ENCODE measurements at regions not wholly inside any gene's neighbourhood (a gene's known extent, or its start where the extent isn't known, plus 50 kb on each side); places are given as distances from the start of the nearest gene placed in this dataset.

DNA sequence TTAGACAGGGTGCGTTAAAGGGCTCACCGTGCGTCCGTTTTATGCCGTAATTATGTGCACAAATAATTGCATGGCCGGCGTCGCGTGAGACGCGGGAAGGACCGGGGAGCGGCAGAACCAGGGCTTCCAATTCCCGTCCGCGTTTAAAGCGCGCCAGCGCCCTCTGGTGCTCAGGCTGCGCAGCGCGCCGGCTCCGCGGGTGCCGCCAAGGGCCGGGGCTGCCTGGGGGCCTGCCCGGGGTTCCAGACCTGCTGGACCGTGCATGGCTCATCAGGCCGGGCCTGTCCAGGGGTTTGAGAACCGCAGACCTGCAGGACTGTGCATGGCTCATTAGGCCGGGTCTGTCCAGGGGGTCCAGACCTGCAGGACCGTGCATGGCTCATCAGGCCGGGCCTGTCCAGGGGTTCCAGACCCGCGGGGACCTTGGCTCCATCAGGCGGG is 369.0 kb downstream of the THBS2 start:
- intact Hi-C loops (cut with micrococcal nuclease): loop anchor here (10.0 kb wide), 1 partner anchor 510 kb away; no protein-coding TSS in a partner anchor
- ATAC-seq (peak; percentile 94), DNase-seq (peak; percentile 88)

DNA sequence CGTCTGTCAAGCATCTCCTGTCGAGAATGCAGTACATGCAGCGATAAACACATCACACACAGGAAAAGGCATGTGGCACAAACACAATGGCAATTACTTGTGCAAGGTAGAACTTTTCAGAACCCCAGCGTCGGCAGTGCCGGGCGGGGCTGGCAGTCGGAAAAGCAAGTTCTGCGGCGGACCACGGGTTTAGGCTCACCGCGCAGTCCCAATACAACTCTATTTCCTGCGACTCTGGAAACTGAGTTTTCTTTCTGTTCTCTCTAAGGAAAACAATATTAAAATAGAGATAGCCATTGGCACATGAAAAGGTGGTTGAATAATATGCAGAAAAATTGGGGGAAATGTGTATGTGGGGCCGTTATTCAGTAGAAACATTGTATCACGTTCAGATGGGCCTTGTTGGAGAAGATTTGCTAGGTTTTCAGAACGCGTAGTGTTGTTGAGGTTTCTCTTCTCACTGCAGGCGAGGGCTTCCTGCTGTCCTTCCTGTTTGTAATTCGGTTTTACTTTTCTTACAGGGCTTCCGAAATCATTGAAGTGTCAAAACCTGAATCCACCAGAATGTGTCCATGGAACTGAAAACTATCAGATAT is 369.5 kb downstream of the THBS2 start:
- intact Hi-C loops (cut with micrococcal nuclease): loop anchor here (10.0 kb wide), 1 partner anchor 509 kb away; no protein-coding TSS in a partner anchor
- DNase-seq: no peak
- ATAC-seq: peak; percentile 57

DNA sequence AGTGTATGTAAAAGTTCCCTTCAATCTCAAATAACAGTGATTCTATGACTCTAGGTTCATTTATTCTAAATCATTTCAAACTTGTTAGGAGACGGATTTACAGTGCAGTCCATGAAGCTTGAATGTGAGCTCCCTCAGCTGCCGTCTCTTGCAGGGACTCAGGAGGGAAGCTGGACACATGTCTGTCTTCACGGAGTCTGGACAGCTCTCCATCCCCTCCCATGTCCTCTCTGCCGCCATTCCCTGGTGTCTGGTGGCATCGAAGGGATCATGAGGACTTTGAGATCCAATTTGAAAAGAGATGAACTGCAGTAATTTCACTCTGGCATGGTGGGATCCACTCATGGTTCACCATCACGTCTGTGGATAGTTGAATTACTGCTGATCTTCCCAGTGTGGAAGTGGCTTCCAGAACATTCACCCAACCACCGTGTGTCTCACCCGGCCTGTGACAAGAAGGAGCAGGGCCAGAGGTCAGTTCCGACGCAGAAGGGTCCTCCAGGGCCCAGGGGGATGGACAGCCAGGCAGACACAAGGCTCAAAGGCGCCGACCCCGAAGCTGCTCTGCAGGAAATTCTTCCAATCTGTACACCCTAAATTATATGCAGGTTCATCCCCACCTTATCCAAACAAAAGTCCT is 370.1 kb downstream of the THBS2 start:
- ATAC-seq (no peak), DNase-seq (no peak)
- intact Hi-C loops (cut with micrococcal nuclease): loop anchor here (10.0 kb wide), 1 partner anchor 509 kb away; no protein-coding TSS in a partner anchor

DNA sequence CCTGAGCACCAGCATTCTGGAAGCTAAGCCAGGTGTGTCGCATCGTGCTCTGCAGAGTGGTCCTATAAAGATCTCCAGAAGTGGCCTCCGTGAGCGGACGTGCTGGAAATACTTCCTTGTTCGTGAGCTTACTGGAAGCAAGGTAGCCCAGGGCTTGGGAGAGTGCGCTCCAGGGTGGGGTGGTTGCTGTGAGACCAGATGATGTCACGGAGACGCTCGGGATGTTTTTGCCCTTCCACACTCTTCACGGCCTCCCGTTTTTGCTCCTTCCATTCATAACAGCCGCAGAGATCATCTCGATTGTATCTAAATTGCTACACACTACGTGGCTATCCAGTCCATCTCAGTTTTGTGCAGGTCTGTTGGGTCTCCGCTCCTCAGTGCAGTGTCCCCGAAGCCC is 373.4 kb downstream of the THBS2 start:
- DNase-seq (no peak), ATAC-seq (no peak)
- intact Hi-C loops (cut with micrococcal nuclease): loop anchor here (10.0 kb wide), 1 partner anchor 505 kb away; no protein-coding TSS in a partner anchor

DNA sequence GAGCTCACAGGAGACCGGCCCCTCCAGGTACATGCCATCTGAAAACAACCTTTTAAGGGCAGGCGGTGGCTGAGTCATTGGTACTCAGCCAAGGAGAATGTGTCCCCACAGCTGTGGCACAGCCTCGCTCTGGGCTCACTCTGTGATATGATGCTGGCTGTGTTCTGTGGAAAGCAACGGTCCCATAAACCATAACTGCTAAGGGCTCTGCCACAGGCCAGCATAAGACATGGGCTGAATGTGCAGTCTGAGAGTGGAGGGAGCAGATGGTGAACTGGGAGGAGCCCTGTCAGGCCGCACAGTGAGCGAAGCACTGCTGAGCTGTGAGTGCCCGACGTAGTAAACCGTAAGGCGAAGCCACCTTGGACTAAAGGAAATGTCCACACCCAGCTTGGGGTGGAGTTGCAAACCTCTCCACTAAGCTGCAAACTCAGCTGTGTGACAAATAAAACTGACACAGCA is 375.8 kb downstream of the THBS2 start:
- peak; percentile 66 for ATAC-seq
- no peak for DNase-seq
- intact Hi-C loops (cut with micrococcal nuclease): no loop called here

DNA sequence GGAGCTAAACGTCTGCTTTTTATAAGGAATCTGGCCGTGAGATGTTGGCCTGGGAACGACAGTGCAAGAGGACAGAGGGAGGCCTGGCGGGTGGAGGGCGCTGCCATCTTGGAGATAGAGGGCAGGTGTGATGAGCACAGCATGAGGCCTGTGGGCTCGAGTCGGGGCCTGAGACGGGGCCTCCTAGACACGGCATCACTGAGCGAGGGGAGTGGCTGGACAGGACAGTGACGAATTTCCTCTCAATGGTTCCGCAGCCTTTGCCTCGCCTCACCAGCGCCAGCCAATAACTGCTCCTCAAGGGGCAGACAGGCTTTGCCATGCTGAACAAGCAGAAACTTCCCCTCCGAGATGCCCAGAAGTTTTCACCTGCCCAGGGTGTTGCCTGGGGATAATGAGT is 376.7 kb downstream of the THBS2 start:
- ATAC-seq (no peak), DNase-seq (no peak)
- intact Hi-C loops (cut with micrococcal nuclease): no loop called here

DNA sequence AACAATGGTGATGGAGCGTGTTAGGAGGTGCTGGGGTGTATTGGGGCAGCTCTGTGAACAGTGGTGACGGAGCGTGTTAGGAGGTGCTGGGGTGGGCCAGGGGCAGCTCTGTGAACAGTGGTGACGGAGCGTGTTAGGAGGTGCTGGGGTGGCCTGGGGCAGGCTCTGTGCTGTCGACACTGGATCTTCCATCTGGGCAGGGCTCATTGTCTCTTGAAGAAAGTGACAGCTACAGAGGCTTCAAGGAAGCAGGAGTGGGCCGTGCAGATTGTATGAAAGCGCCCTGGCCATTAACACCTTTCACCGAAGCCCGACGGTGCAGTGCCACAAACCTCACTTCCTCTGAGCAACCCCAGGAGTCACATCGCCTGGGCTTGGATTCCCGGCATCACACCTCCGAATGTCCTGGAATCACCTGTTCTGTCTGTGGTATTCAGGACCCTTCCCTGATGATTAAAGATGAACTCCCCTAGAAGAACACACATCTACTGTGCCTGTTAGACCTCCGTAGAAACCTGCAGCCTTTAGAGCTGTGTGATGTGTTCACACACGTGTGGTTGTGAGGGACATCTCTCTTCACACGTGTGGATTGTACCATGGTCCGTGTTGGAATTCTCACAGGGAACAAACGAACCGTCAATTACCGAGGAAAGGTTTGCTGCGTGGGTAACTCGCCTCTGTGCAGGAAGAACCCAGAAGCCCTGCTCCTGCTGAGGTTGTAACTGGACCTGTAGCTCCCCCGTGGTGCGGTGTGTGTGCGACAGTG is 377.7 kb downstream of the THBS2 start:
- DNase-seq: no peak
- intact Hi-C loops (cut with micrococcal nuclease): no loop called here
- ATAC-seq: no peak

DNA sequence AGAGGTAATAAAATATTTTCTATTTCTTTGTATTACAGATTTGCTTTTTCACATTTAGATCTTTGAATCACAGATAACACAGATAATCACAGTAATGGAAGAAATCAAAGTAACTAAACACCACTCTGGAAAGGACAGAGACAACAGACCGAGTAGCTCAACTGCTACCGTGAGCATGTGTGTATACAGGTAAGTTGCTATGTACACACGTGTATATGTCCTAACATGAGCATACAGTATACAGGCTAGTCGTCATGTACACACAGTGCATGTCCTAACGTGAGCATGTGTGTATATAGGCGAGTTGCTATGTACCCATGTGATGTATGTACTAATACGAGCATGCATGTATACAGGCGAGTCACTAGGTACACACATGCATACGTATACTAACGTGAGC is 379.0 kb downstream of the THBS2 start:
- ATAC-seq (no peak), DNase-seq (no peak)
- intact Hi-C loops (cut with micrococcal nuclease): no loop called here

DNA sequence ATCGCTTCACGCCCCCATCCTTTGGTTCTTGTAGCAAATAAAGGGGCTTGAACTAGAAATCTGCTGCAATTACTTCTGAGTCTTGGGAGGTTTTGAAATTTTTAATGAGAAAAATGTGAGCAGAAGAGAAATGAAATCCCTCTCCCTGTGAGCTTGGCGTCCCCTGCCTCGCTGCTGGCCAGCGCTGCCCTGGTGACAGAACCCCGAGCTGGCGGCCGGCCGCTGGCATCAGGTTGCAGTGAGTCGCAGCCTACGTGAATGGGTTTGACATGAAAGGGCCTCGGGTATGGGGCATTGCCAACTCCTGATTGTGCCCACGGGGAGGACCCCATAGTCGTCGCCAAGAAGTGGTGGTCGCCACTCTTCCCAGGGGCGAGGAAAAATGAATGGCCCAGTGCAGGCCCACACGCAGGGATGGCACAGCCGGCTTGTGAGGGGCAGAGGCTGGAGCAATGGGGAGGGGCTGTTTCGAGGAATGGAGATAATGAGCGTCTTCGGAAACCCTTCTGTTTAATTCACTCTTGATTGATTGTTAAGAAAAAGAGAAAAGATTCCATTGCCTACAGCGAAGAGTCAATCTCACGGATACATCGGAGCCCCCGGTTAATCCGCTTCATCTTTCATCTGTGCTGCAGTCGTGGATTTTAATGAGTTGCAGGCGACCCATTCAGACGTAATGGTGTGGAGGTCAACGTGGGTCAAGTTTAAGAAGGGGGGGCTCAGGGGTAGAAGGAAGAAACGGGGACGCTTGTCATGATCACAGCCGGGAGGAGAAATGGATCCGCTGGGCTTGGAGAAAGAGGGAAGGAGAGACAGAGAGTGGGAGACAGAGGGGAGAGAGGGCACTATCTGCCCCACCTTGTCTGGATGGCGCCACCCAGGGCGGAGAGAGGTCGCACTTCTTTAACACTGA is 380.1 kb downstream of the THBS2 start:
- ATAC-seq (no peak), DNase-seq (no peak)
- intact Hi-C loops (cut with micrococcal nuclease): no loop called here

DNA sequence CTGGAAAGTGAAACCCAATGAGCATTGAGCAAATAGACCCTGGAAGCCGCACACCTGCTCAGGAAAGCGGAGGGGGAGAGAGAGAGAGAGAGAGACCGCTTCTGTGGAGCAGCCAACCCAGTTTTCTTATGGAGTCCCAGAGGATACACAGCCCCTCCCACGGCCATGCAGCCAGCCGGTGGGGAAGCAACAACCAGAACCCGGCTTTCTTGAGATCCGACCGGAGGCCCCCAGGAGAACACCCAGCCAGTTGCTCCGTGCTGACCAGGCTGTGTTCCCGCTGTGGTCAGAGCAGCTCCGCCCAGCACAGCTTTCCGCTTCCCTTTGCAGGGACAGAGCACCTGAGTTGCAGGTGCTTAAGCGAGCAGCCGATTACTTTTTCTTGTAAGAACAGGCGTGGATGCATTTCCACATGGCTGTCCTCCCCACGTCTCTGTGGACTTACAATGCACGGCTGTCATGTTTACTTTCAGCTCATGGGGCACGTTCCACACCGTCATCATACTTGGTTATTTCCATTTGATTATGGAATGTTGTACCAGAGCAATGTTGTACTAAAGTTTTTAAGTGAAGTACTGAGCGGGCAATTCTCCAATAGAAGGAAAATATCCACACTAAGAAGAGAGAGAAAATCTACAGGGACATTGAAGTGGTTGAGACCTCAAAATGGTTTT is 381.9 kb downstream of the THBS2 start:
- no peak for DNase-seq
- intact Hi-C loops (cut with micrococcal nuclease): no loop called here
- no peak for ATAC-seq

DNA sequence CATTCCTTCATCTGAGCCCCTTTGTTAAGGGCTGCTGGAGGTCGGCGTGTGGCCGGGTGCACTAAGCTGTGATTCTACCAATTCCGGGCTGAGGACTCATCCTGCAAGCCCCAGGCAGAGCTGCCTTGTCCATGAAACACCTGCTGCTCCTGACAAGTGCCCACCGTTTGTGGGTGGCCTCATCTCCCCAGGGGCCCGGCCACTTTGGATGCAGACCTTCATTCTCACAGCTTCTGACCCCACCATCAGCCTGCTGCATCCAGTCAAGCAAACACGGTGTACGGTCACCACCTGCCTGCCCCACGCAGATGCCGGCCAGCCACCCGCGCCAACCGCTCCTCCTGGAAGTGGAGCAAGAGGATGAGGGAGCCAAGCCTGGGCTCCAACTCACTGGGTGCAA is 382.7 kb downstream of the THBS2 start:
- DNase-seq (no peak), ATAC-seq (no peak)
- intact Hi-C loops (cut with micrococcal nuclease): no loop called here

DNA sequence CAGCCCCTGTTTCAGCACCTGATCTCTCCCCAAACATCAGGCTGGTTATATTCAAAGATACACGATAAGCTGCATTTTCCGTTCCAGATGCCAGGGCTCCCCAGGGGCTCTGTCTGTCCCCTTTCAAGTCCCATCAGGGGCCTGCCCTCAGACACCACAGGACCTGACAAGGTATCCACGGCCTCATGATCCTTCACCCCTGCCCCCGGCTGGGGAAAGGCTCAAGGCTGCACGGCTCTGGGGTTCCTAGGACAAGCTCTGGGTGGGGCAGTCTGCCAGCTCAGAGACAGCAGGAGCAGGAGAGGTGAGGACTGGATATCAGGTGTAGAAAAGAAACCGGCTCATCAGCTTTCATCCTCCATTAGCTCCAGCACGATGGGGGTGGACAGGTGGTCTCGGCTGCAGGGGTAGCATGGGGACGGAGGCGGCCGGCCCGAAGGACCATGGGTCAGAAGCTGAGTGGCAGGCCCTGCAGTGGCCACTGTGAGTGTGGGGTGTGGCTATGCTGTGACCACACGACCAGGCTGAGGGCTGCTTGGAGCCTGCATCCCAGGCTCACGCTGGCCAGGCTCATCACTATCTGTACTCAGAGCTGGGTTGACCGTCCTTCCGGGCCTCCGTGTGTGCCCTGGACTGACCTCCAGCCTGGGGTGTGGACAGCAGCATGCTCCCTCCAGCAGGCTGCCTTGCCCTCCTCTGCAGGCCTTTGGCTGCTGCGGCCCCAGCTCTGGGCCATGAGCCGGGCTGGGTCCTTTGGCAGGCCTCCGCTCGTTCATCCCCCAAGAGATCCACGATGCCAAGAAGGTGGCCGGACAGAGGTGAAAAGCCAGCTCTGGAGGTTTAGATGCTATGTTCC is 386.2 kb downstream of the THBS2 start:
- ATAC-seq: no peak
- intact Hi-C loops (cut with micrococcal nuclease): no loop called here
- DNase-seq: no peak

DNA sequence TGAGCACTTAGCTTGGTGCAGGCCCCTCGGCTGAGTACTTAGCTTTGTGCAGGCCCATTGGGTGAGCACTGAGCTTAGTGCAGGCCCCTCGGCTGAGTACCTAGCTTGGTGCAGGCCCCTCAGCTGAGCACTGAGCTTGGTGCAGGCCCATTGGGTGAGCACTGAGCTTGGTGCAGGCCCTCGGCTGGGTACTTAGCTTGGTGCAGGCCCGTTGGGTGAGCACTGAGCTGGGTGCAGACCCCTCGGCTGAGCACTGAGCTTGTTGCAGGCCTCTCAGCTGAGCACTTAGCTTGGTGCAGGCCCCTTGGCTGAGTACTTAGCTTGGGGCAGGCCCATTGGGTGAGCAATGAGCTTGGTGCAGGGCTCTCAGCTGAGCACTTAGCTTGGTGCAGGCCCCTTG is 387.1 kb downstream of the THBS2 start:
- DNase-seq (no peak), ATAC-seq (no peak)
- intact Hi-C loops (cut with micrococcal nuclease): no loop called here

DNA sequence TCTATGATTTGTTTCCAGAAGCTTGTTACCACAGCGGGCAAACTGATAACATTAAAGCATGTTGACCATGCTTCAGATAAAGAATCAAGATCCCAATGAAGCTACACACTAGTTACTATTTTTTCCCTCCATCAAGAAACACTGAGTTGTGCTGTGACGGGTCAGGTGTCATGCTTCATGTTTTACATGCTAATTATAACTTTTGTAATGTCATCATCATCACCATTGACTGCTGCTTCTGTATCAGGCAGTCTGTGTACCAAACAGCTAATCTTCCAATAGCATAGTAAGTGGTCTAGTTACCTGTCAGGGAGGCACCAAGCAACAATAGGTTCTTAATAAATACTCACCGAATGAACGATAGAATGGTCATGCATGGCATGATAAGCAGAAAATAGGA is 388.1 kb downstream of the THBS2 start:
- peak; percentile 50 for ATAC-seq
- intact Hi-C loops (cut with micrococcal nuclease): no loop called here

DNA sequence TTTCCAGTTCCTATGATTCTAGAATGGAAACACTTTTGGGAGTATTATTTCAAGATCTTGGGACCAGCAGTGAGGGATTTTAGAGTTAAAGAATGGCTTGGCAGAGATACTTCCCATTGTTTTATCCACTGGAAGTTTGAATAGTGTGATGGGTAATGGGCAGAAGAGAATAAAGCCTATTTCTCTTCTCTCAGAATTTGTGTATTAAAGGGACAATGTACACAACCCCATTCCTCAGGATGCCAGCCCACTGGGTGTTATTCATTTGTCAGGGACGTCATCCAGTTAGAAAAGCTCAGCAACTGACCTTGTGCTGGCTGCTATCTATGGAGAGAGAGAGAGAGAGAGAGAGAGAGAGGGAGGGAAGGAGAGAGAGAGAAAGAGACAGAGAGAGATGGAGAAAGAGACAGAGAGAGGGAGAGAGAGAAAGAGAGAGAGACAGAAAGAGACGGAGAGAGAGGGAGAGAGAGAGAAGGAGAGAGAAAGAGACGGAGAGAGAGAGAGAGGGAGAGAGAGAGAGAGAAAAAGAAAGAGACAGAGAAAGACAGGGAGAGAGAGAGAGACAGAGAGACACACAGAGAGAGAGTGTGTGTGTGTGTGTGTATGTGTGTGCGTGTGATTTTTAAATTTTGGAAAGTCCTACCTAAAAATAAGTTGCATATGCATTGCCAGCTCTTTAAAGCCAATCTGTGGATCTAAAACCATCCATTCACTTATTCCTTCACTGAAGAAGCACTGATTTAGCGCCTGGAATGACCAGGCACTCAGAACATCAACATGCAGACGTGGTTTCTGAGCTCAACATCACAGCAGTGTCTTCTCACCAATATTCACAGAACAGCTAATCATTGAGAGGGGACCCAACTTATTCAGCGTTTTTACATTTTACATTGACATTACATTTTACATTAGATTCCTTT is 388.8 kb downstream of the THBS2 start:
- DNase-seq: no peak
- intact Hi-C loops (cut with micrococcal nuclease): no loop called here
- ATAC-seq: no peak

More for the DNA sequence above, 388.1 kb downstream of the THBS2 start:
- DNase-seq: no peak

DNA sequence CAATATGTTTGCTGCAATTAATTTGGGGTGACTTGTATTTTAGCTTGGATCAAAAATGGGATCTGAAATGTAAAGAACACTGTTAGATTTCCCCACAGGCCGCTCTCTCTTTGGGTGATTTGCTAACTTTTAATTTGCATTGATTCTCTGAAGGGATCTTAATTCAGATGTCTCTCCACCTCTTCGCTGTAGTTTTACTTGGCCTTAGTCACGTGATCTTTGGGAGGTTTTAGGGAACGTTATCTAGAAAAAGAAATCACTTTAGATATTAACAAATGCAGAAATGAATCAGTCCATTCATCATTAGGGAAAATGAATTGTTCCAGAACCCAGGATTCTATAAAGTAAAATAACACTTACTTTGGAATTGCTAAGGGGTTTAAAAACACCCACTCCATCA is 390.2 kb downstream of the THBS2 start:
- intact Hi-C loops (cut with micrococcal nuclease): no loop called here
- ATAC-seq (no peak), DNase-seq (no peak)
